ENCODE measurements at regions not wholly inside any gene's neighbourhood (a gene's known extent, or its start where the extent isn't known, plus 50 kb on each side); places are given as distances from the start of the nearest gene placed in this dataset.

DNA sequence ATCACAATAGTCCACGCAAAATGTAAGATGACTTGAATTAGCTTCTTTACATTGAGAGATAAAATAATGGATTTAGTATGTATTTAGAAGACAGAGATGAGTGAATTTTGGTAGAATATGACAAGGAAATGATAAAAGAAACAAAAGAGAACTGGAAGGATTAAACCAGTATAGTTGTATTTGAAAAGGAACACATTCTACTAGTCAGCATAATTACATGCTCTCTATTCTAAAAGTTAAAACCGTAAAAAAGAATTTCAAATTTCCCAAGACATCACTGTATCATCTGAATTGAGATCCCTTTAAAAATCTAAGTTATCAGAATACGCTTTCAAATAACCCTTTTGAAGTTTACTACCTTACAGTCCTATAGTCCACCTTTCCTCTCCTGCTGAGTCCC lies 1156.7 kb upstream of the PCDH9 start:
- TF ChIP-seq, protein P1, sequence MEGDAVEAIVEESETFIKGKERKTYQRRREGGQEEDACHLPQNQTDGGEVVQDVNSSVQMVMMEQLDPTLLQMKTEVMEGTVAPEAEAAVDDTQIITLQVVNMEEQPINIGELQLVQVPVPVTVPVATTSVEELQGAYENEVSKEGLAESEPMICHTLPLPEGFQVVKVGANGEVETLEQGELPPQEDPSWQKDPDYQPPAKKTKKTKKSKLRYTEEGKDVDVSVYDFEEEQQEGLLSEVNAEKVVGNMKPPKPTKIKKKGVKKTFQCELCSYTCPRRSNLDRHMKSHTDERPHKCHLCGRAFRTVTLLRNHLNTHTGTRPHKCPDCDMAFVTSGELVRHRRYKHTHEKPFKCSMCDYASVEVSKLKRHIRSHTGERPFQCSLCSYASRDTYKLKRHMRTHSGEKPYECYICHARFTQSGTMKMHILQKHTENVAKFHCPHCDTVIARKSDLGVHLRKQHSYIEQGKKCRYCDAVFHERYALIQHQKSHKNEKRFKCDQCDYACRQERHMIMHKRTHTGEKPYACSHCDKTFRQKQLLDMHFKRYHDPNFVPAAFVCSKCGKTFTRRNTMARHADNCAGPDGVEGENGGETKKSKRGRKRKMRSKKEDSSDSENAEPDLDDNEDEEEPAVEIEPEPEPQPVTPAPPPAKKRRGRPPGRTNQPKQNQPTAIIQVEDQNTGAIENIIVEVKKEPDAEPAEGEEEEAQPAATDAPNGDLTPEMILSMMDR (optimal IDR thresholded peaks at IDR 0.05 in 1 of 3, IDR thresholded peaks at IDR 0.05 in 1 of 3, conservative IDR thresholded peaks at IDR 0.05 in 1 of 3; ENCODE audit: extremely low read depth in 1 of 3, insufficient read depth in 2 of 3, low read length in 3 of 3) = no peak
- no peak for TF ChIP-seq EZH2 (IDR thresholded peaks at IDR 0.05; ENCODE audit: low read length)
- FAIRE-seq = no peak
- H3K36me3 ChIP-seq (ENCODE audit: control insufficient read depth in 2 of 2, extremely low read depth in 1 of 2, insufficient read depth in 2 of 2, low read length in 2 of 2) = no peaks in the 10 kb centered on the region

DNA sequence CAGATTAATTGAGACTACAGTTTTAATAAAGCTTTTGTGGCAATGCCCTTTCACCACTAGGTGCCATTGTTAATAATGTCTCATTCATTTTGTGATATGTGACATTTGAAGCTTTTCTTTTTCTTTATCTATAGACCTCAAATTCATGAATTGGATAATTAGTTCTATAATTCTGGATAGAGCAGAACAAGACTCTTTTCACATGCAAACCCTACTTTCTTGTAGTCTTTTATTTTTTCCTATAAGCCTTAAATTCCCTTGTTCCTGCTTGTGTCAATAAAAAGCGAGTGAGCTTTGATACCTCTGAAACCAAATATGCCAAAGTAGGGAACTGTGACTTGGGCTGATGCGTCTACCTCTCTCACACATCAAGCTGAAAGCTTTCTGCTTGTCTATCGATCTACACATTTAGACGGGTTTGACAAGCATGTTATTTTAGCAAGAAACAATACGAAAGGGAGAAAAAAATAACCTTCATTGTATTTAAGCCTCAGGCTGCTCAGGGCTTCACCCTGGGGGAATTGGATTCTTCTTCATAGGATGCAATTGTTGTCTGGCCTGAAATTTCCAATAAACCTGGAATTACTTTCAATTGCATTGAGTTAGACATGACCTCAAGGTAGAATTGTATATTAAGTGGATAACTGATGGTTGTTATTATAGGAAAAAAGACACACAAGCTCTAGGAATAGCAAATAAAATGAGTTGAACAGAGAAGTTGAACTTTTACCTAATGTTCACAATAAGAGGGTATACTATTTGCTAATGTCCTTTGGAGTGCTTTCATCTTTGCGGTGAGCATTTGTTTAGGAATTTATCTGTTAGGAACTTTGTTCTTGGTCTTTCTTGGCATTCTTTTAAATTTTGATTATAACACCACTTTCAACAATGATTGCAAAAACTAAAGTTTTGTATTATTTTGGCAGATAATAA lies 1150.2 kb upstream of the PCDH9 start:
- Histone ChIP-seq H3K9me3 (ENCODE audit: control insufficient read depth, low read depth, low read length) (peaks cover 2% of the 10 kb centered on the region), H3K79me2 (ENCODE audit: control insufficient read depth, insufficient read depth, low read length) (no peaks in the 10 kb centered on the region), H3K27ac (ENCODE audit: control insufficient read depth, insufficient read depth, low read length) (no peak overlapping the region), H3K4me1 (ENCODE audit: control insufficient read depth, extremely low read depth, insufficient read depth, low read length) (no peaks in the 10 kb centered on the region), H3K9ac (ENCODE audit: control insufficient read depth, extremely low read depth, insufficient read depth, low read length) (no peak overlapping the region), H3K4me2 (ENCODE audit: control insufficient read depth, extremely low read depth, insufficient read depth, low read depth, low read length) (no peak overlapping the region), H3K27me3 (ENCODE audit: control insufficient read depth, extremely low read depth, insufficient read depth, low read length) (no peaks in the 10 kb centered on the region), H3K36me3 (ENCODE audit: control insufficient read depth in 2 of 2, extremely low read depth in 1 of 2, insufficient read depth in 2 of 2, low read length in 2 of 2) (no peaks in the 10 kb centered on the region), H4K20me1 (ENCODE audit: control insufficient read depth, extremely low read depth, insufficient read depth, low read length) (no peaks in the 10 kb centered on the region), H3K4me3 (ENCODE audit: control insufficient read depth in 2 of 3, extremely low read depth in 1 of 3, insufficient read depth in 2 of 3, low read depth in 1 of 3, low read length in 3 of 3) (no peak overlapping the region), H3K9me1 (ENCODE audit: control insufficient read depth, extremely low read depth, insufficient read depth, low read length) (no peaks in the 10 kb centered on the region), H2AFZ (ENCODE audit: control insufficient read depth, low read length) (no peak overlapping the region)
- no peak for FAIRE-seq
- no peak for DNase-seq (ENCODE audit: low read depth, low spot score)
- TF ChIP-seq, protein P1 (optimal IDR thresholded peaks at IDR 0.05 in 1 of 3, IDR thresholded peaks at IDR 0.05 in 1 of 3, conservative IDR thresholded peaks at IDR 0.05 in 1 of 3; ENCODE audit: extremely low read depth in 1 of 3, insufficient read depth in 2 of 3, low read length in 3 of 3) = no peak
- TF ChIP-seq EZH2 (IDR thresholded peaks at IDR 0.05; ENCODE audit: low read length) = no peak
- dilution Hi-C loops (cut with MboI; ENCODE audit: extremely low pct_ligation_motif_present, low sequenced_read_pairs) = no loop called here

More for the DNA sequence above, 1156.7 kb upstream of the PCDH9 start:
- no peak overlapping the region for H3K4me3 ChIP-seq (ENCODE audit: control insufficient read depth in 2 of 3, extremely low read depth in 1 of 3, insufficient read depth in 2 of 3, low read depth in 1 of 3, low read length in 3 of 3)
- no peaks in the 10 kb centered on the region for H3K79me2 ChIP-seq (ENCODE audit: control insufficient read depth, insufficient read depth, low read length)
- H3K9me3 ChIP-seq (ENCODE audit: control insufficient read depth, low read depth, low read length) = peaks cover 2% of the 10 kb centered on the region
- no peaks in the 10 kb centered on the region for H3K9me1 ChIP-seq (ENCODE audit: control insufficient read depth, extremely low read depth, insufficient read depth, low read length)
- no peaks in the 10 kb centered on the region for H4K20me1 ChIP-seq (ENCODE audit: control insufficient read depth, extremely low read depth, insufficient read depth, low read length)
- no peak for DNase-seq (ENCODE audit: low read depth, low spot score)
- H3K4me2 ChIP-seq (ENCODE audit: control insufficient read depth, extremely low read depth, insufficient read depth, low read depth, low read length) = no peak overlapping the region
- H3K27ac ChIP-seq (ENCODE audit: control insufficient read depth, insufficient read depth, low read length) = no peak overlapping the region
- H3K4me1 ChIP-seq (ENCODE audit: control insufficient read depth, extremely low read depth, insufficient read depth, low read length) = no peaks in the 10 kb centered on the region
- H2AFZ ChIP-seq (ENCODE audit: control insufficient read depth, low read length) = no peak overlapping the region
- H3K27me3 ChIP-seq (ENCODE audit: control insufficient read depth, extremely low read depth, insufficient read depth, low read length) = no peaks in the 10 kb centered on the region
- dilution Hi-C loops (cut with MboI; ENCODE audit: extremely low pct_ligation_motif_present, low sequenced_read_pairs) = no loop called here
- H3K9ac ChIP-seq (ENCODE audit: control insufficient read depth, extremely low read depth, insufficient read depth, low read length) = no peak overlapping the region

Data from keratinocyte (primary cell).